Activated naive CD8-positive, alpha-beta T cell treated with anti-CD3 and anti-CD28 coated beads for 36 hours (primary cell): ENCODE measurements at regions not wholly inside any gene's neighbourhood (a gene's known extent, or its start where the extent isn't known, plus 50 kb on each side); places are given as distances from the start of the nearest gene placed in this dataset.

Experiments used
- DNase-seq: peaks from one replicate; pipeline ENCODE4 v3.0.0; 2021
- H3K27ac Mint-ChIP-seq: one replicate; pipeline ENCODE4 v1.8.0; 2022; ENCODE audit warnings: mild to moderate bottlenecking, moderate library complexity, mixed read lengths
- H3K27me3 Mint-ChIP-seq: one replicate; pipeline ENCODE4 v1.8.0; 2022; ENCODE audit warnings: mild to moderate bottlenecking, mixed read lengths
- H3K36me3 Mint-ChIP-seq: one replicate; pipeline ENCODE4 v1.8.0; 2021; ENCODE audit warnings: mild to moderate bottlenecking, mixed read lengths
- H3K4me1 Mint-ChIP-seq: one replicate; pipeline ENCODE4 v1.8.0; 2021; ENCODE audit warnings: mixed read lengths
- H3K4me3 Mint-ChIP-seq: one replicate; pipeline ENCODE4 v1.8.0; 2022; ENCODE audit warnings: mild to moderate bottlenecking, moderate library complexity, mixed read lengths
- H3K9me3 Mint-ChIP-seq: one replicate; pipeline ENCODE4 v1.8.0; 2022; ENCODE audit warnings: mixed read lengths

DNA sequence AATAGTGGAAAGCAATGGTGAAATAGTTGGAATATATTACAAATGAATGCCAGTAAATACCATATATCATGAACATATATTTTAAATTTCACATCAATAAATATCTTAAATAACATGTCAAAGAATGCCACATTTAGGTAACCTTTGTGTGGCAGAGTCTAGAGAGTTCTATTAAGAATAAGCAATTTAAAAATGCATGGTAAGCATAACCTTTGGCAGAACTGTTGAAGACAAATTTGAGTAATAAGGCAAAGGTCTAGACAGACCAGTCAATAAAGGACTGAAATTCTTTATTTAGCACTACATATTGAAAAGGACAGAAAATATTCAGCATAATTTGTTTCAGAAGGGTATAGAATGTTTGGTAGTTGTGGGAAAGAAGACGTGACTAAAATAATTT lies 1417.0 kb downstream of the SUCLG1 start:
- peaks cover 3% of the 10 kb centered on the region for H3K9me3 Mint-ChIP-seq
- no peak overlapping the region for H3K4me3 Mint-ChIP-seq
- H3K27me3 Mint-ChIP-seq = no peaks in the 10 kb centered on the region
- no peaks in the 10 kb centered on the region for H3K36me3 Mint-ChIP-seq
- no peak overlapping the region for H3K27ac Mint-ChIP-seq
- no peaks in the 10 kb centered on the region for H3K4me1 Mint-ChIP-seq
- DNase-seq = no peak

DNA sequence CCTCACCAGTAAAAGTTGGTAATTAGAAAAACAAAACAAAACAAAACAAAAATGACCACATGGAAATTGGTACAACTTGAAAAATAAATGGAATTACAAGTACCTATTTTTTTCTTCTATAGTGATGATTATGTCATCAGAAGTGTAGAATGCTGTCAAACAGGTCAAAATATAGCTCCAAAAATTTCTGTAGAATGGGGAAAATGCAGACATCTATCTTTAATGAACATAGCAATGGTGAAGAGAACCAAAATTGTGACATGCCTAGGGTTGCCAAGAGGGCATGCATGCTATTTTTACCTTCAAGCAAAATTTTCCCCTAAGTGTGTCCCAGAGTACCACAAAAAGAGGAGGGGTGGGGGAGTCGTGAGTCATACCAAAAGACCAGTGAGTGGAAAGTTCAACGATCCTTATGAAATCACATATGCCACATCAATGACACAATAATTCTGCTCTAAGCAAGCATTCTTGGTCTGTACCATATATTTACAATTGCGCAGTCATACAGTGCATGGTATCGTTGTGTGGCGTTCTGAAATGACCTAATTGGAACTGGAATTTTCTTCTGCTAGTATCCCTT lies 1436.4 kb downstream of the SUCLG1 start:
- H3K27ac Mint-ChIP-seq = no peak overlapping the region
- no peaks in the 10 kb centered on the region for H3K36me3 Mint-ChIP-seq
- H3K9me3 Mint-ChIP-seq = peaks cover 2% of the 10 kb centered on the region
- DNase-seq = no peak
- no peaks in the 10 kb centered on the region for H3K4me1 Mint-ChIP-seq
- H3K4me3 Mint-ChIP-seq = no peak overlapping the region
- H3K27me3 Mint-ChIP-seq = no peaks in the 10 kb centered on the region

DNA sequence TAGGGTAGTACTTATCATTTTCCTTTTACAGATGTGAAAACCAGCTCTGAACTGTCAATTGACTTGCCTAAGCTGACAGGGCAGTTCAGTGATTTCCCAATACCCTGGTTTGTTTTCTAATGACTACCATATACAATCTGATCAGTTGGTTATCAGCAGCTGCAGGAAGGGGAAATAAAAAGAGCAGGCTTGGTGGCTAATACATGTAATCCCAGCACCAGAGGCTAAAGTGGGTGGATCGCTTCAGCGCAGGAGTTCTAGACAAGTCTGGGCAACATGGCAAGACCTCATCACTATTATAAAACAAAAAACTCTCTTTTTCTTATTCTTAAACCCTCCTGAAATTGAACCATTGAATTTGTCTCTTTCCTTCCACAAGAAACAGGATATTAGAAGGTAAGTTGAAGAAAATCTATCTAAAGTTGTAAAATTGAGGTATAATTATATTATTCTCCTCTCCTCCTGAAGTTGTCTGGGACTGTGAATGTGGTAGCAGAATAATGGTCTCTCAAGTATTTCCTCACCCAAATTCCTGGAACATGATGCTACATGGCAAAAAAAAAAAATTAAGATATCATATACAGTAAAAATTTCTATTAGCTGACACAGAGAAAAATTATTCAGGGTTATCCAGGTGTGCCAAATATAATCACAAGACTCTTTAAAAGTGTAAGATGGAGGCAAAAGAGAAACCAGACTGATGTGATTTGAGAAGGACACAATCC lies 1441.6 kb downstream of the SUCLG1 start:
- Mint-ChIP-seq H3K36me3 (no peaks in the 10 kb centered on the region), H3K27ac (no peak overlapping the region), H3K4me1 (no peaks in the 10 kb centered on the region), H3K9me3 (no peaks in the 10 kb centered on the region), H3K4me3 (no peak overlapping the region), H3K27me3 (no peaks in the 10 kb centered on the region)
- DNase-seq = no peak

DNA sequence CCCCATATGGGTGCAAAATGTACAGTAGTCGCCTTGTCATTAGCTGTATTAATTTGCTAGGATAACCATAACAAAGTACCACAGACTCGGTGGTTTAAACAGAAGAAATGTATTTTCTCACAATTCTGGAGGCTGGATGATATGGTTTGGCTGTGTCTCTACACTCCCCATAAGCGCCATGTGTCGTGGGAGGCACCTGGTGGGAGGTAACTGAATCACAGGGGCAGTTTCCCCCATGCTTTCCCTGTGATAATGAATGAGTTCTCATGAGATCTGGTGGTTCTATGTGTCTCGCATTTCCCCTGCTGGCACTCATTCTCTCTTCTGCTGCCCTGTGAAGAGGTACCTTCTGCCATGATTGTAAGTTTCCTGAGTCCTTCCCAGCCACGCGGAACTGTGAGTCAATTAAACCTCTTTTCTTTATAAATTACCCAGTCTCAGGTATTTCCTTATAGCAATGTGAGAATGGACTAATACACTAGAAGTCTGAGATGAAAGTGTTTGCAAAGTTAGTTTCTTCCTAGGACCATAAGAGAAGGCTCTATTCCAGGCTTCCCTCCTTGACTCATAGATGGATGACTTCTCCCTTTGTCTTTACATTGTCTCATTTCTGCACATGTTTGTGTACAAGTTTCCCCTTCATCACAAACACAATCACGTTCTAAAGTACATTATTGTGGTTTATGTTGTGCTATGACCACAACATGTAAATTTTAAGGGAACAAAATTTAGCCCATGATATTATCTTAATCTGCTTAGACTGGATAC lies 1442.6 kb downstream of the SUCLG1 start:
- Mint-ChIP-seq H3K4me1 (no peaks in the 10 kb centered on the region), H3K27ac (no peak overlapping the region), H3K36me3 (no peaks in the 10 kb centered on the region), H3K27me3 (no peaks in the 10 kb centered on the region), H3K9me3 (no peaks in the 10 kb centered on the region), H3K4me3 (no peak overlapping the region)
- no peak for DNase-seq

DNA sequence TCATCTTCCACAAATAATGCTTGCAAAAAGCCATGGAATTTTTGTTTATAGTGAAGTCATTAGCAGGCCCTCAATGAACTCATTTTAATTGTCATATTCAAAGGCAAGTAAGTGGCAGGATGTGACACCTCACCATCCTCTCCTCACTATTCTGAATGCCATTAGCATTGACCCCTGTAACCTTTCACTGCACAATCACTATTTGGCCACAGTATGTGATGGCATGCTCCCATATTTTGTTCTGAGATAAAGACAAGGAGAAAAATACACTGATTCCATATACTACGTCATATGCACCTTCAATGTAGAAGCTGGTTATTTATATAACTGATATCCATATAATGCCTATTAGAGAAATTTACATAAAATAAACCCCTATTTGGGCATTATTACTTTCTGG lies 1443.2 kb downstream of the SUCLG1 start:
- no peak for DNase-seq
- Mint-ChIP-seq H3K4me3 (no peak overlapping the region), H3K4me1 (no peaks in the 10 kb centered on the region), H3K36me3 (no peaks in the 10 kb centered on the region), H3K27ac (no peak overlapping the region), H3K9me3 (no peaks in the 10 kb centered on the region), H3K27me3 (no peaks in the 10 kb centered on the region)

DNA sequence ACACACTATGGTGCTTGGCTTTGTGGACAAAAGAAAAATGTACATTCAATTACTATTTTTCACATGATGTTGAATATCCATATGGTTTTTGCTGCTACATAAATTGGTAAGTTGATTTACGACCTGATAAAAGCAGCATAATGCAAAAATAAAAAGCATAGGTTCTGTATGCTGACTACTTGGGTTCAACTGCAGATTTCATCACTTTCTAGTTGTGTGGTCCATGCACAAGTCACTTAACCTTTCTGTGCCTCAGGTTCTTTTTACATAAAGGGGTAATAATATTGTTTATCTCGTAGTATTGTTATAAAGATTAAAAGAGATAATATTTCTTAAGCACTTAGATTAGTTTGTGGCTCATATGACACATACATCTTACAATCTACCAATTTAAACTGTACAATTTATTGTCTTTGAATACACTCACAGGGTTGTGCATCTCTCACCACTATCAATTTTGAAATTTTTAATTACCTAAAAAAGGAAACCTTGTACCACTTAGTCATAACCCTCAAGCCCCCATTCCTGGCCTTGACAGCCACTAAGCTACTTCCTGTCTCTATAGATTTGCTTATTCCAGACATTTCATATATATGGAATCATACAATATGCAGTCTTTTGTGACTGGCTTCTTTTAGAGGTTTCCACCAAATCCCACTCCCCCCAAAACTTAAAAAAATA lies 1443.9 kb downstream of the SUCLG1 start:
- H3K4me3 Mint-ChIP-seq = no peak overlapping the region
- no peaks in the 10 kb centered on the region for H3K36me3 Mint-ChIP-seq
- no peaks in the 10 kb centered on the region for H3K4me1 Mint-ChIP-seq
- no peak overlapping the region for H3K27ac Mint-ChIP-seq
- no peaks in the 10 kb centered on the region for H3K9me3 Mint-ChIP-seq
- DNase-seq = no peak
- no peaks in the 10 kb centered on the region for H3K27me3 Mint-ChIP-seq

DNA sequence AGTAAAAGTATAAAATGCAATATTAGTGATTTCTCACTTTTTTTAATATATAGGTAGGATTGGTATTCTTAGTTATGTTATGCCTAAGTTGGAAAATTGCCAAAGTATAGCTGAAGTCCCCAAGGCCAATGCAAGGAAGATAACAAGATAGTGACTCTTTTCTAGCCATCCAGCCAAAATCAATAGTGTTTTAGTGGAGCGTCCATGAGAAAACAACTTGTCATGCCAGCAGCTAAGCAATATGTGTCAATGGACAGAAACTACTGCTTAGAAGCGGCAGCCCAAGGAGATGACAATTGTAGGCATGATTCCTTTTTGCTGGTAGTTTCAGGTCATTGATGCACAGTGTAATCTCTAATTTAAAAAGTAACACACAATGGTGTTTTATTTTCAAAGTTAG lies 1444.6 kb downstream of the SUCLG1 start:
- Mint-ChIP-seq H3K4me3 (no peak overlapping the region), H3K36me3 (no peaks in the 10 kb centered on the region), H3K27me3 (no peaks in the 10 kb centered on the region), H3K27ac (no peak overlapping the region), H3K4me1 (no peaks in the 10 kb centered on the region), H3K9me3 (peaks cover 1% of the 10 kb centered on the region)
- no peak for DNase-seq

DNA sequence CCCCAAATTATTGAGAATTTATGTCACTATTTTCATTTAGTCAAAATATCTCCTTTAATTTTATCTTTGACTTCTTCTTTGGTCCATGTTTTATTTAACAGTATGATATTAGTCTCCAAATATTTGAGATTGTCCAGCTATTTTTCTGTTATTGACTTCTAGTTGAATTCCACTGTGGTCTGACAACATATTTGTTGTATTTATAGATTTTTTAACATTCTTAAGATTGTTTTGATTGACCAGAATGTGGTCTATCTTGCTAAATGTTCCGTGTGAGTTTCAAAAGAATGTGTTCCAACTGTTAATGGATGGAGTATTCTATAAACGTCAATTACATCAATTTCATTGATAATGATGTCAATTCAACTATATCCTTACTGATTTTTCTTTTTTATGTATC lies 1452.1 kb downstream of the SUCLG1 start:
- Mint-ChIP-seq H3K4me1 (no peaks in the 10 kb centered on the region), H3K27me3 (no peaks in the 10 kb centered on the region), H3K9me3 (peaks cover 2% of the 10 kb centered on the region), H3K27ac (no peak overlapping the region), H3K36me3 (no peaks in the 10 kb centered on the region), H3K4me3 (no peak overlapping the region)
- DNase-seq = no peak

DNA sequence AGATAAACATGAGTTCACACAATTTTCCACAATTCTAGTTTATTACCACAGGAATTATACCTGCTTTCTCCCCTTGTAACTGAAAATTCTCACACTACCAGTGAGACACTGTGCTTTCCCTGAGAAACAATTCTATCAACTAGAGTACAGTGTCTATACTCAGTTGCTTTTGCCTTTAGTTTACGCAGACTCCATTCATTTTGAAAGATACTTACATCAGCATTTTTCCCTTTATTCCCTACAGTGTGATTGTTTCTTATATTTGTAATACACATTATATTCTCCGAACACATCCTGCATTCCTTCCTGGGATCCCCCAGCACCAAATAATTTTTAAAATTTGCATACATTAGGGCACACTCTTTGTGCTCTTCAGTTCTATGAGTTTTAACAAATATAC lies 1455.5 kb downstream of the SUCLG1 start:
- Mint-ChIP-seq H3K27ac (no peak overlapping the region), H3K27me3 (no peaks in the 10 kb centered on the region), H3K36me3 (no peaks in the 10 kb centered on the region), H3K4me3 (no peak overlapping the region), H3K4me1 (no peaks in the 10 kb centered on the region), H3K9me3 (peaks cover 4% of the 10 kb centered on the region)
- DNase-seq = no peak

DNA sequence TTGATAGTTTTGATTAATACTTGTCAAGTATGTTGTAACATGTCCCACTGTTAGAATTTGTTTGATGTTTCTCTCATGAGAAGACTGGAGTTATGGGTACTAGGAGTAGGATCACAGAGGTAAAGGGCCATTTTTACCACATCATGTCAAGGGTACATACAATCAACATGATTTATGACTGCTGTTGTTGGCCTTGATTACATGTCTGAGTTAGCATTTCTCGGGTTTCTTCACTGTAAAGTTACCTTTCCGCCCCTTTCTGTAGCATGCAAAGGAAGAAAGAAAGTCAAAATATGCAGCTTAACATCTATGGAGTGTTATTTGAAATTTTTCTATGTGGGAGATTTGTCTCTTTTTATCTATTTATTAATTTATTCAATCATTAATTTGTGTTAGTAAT lies 1456.4 kb downstream of the SUCLG1 start:
- Mint-ChIP-seq H3K27me3 (no peaks in the 10 kb centered on the region), H3K36me3 (no peaks in the 10 kb centered on the region), H3K4me1 (no peaks in the 10 kb centered on the region), H3K9me3 (peaks cover 3% of the 10 kb centered on the region), H3K27ac (no peak overlapping the region), H3K4me3 (no peak overlapping the region)
- no peak for DNase-seq

DNA sequence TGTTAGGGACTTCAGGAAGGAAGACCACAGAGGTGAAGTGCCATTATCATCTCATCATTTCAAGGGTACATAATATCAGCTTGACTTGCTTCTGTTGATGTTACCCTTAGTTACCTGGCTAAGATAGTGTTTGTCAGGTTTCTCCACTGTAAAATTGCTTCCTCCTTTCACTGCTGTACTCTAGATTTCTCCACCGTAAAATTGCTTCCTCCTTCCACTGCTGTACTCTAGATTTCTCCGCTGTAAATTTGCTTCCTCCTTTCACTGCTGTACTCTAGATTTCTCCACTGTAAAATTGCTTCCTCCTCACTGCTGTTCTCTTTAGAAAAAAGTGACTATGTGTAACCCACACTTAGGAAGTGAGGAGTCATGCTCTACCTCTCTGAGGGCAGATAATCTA lies 1460.3 kb downstream of the SUCLG1 start:
- H3K27me3 Mint-ChIP-seq = no peaks in the 10 kb centered on the region

DNA sequence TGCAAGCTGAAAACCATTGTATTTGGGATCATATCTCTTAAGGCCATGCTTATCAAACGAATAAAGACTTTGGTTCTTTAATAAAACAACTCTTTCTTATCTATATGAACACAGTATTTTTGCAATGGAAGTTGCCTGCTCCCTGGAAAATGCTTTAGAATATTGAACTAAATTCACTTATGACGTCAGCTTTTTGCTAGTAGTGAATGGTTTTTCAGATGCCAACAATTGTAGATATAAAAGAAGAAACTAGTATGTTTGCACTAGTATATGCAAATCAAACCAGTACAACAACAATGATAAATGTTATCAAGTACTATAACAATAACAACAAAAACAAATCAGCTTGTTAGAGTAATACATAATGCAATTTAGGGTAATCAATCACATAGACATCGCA lies 1462.9 kb downstream of the SUCLG1 start:
- H3K27ac Mint-ChIP-seq = no peak overlapping the region
- H3K27me3 Mint-ChIP-seq = no peaks in the 10 kb centered on the region
- no peaks in the 10 kb centered on the region for H3K36me3 Mint-ChIP-seq
- no peaks in the 10 kb centered on the region for H3K4me1 Mint-ChIP-seq
- peaks cover 3% of the 10 kb centered on the region for H3K9me3 Mint-ChIP-seq
- no peak overlapping the region for H3K4me3 Mint-ChIP-seq
- no peak for DNase-seq

More for the DNA sequence above, 1460.3 kb downstream of the SUCLG1 start:
- no peaks in the 10 kb centered on the region for H3K36me3 Mint-ChIP-seq
- H3K9me3 Mint-ChIP-seq = peaks cover 3% of the 10 kb centered on the region
- H3K4me3 Mint-ChIP-seq = no peak overlapping the region
- no peak for DNase-seq
- no peak overlapping the region for H3K27ac Mint-ChIP-seq
- no peaks in the 10 kb centered on the region for H3K4me1 Mint-ChIP-seq

DNA sequence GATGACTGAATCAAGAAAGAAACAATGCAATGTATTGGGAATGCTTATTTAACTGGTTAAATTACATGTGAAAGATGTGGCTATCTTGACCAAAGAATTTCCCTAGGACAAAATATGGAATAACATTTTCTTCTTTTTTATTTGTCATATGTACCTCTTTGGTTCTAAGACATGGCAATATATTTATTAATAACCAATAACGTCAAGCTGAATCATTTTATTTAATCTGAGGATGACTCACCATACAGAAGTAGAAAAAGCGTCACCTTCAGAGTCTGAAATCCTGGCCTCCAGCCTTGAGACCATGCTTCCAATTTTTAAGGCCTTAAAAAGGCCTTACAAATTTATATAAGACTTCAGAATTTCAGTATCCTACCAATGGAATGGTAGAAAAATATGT lies 1464.9 kb downstream of the SUCLG1 start:
- peaks cover 3% of the 10 kb centered on the region for H3K9me3 Mint-ChIP-seq
- no peaks in the 10 kb centered on the region for H3K4me1 Mint-ChIP-seq
- H3K36me3 Mint-ChIP-seq = no peaks in the 10 kb centered on the region
- no peak overlapping the region for H3K27ac Mint-ChIP-seq
- DNase-seq = no peak
- no peak overlapping the region for H3K4me3 Mint-ChIP-seq
- no peaks in the 10 kb centered on the region for H3K27me3 Mint-ChIP-seq

DNA sequence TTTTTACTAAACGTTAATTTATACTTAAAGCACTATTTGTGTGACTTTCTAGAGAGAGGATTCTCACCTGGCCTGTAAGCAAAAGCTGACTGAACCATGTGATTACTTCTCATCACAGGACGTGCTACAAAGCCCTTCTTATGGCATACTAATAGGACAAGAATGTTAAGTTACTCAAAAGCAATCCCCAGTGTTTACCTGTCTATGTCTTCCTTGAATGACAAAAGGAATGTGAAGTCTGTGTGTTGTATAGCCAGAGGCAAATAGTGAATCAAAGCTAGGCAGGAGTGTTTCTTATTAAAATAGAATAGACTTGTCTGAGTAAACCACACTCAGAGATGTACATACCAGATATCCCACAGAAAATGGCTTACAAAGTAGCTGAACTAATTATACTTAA lies 1465.5 kb downstream of the SUCLG1 start:
- no peaks in the 10 kb centered on the region for H3K4me1 Mint-ChIP-seq
- no peaks in the 10 kb centered on the region for H3K27me3 Mint-ChIP-seq
- no peak overlapping the region for H3K4me3 Mint-ChIP-seq
- H3K36me3 Mint-ChIP-seq = no peaks in the 10 kb centered on the region
- no peak overlapping the region for H3K27ac Mint-ChIP-seq
- no peaks in the 10 kb centered on the region for H3K9me3 Mint-ChIP-seq
- DNase-seq = no peak

DNA sequence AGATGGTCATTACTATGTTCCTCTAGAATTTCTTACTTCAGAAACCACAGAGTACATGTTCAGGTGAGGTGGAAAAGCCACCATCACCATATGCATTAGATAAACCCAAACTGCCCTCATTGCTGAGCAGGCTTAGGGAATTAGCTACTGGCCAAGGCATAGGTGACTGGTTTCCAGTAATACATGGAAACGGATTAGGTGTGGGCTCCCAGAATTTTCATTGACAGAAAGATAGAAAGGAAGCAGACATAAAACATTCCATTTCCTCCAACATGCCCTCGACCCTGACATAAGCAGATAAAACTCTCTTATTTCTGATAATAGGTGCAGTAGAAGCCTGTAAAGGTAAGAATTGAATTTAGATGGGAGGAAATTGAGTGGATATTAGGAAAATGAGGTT lies 1466.1 kb downstream of the SUCLG1 start:
- Mint-ChIP-seq H3K4me1 (no peaks in the 10 kb centered on the region), H3K4me3 (no peak overlapping the region), H3K27ac (no peak overlapping the region), H3K9me3 (no peaks in the 10 kb centered on the region), H3K27me3 (no peaks in the 10 kb centered on the region), H3K36me3 (no peaks in the 10 kb centered on the region)
- DNase-seq = no peak
